H9 (cell line): ENCODE measurements at regions not wholly inside any gene's neighbourhood (a gene's known extent, or its start where the extent isn't known, plus 50 kb on each side); places are given as distances from the start of the nearest gene placed in this dataset.

ENCODE experiments used
- DNase-seq: peaks from one replicate; pipeline ENCODE4 v3.0.0-alpha.2; 2017
- H2AFZ ChIP-seq: one replicate; pipeline ENCODE4 v1.6.1; 2013; ENCODE audit warnings: mild to moderate bottlenecking, low read length, control low read depth, moderate library complexity
- H2AK5ac ChIP-seq: 2 replicates; pipeline ENCODE4 v1.6.1; 2013; ENCODE audit warnings: low read length, control low read depth, mixed read lengths; ENCODE audit not compliant: insufficient read length
- H2BK120ac ChIP-seq: one replicate; pipeline ENCODE4 v1.6.1; 2013; ENCODE audit warnings: low read depth, mild to moderate bottlenecking, low read length, control low read depth, inconsistent platforms; ENCODE audit not compliant: poor library complexity, severe bottlenecking
- H2BK12ac ChIP-seq: 2 replicates; pipeline ENCODE4 v1.6.1; 2013; ENCODE audit warnings: low read length, control low read depth, mixed read lengths, low read depth; ENCODE audit not compliant: insufficient read length
- H2BK15ac ChIP-seq: 2 replicates; pipeline ENCODE4 v1.6.1; 2013; ENCODE audit warnings: low read depth, low read length, control low read depth
- H2BK20ac ChIP-seq: one replicate; pipeline ENCODE4 v1.6.1; 2013; ENCODE audit warnings: low read depth, mild to moderate bottlenecking, low read length, control low read depth, inconsistent platforms; ENCODE audit not compliant: poor library complexity, severe bottlenecking
- H2BK5ac ChIP-seq: 2 replicates; pipeline ENCODE4 v1.6.1; 2013; ENCODE audit warnings: low read length, control low read depth, mixed read lengths; ENCODE audit not compliant: insufficient read length
- H3K14ac ChIP-seq: 2 replicates; pipeline ENCODE4 v1.6.1; 2013; ENCODE audit warnings: low read length, control low read depth; ENCODE audit not compliant: insufficient read depth
- H3K18ac ChIP-seq: 2 replicates; pipeline ENCODE4 v1.6.1; 2013; ENCODE audit warnings: low read depth, mild to moderate bottlenecking, mixed read lengths, low read length, control low read depth; ENCODE audit not compliant: insufficient read length
- H3K23ac ChIP-seq: 2 replicates; pipeline ENCODE4 v1.6.1; 2013; ENCODE audit warnings: low read length, control low read depth, mixed read lengths, low read depth; ENCODE audit not compliant: insufficient read length
- H3K23me2 ChIP-seq: 2 replicates; pipeline ENCODE4 v1.6.1; 2013; ENCODE audit warnings: low read depth, mild to moderate bottlenecking, mixed read lengths, low read length, control low read depth; ENCODE audit not compliant: insufficient read length, poor library complexity, severe bottlenecking
- H3K27ac ChIP-seq: 2 replicates; pipeline ENCODE4 v1.5.1; 2013; ENCODE audit warnings: low read length, control low read depth, mixed read lengths, low read depth; ENCODE audit not compliant: insufficient read length
- H3K27me3 ChIP-seq: 2 replicates; pipeline ENCODE4 v1.6.1; 2013; ENCODE audit warnings: low read length, control low read depth, inconsistent platforms; ENCODE audit not compliant: insufficient read depth
- H3K4ac ChIP-seq: 2 replicates; pipeline ENCODE4 v1.6.1; 2013; ENCODE audit warnings: low read depth, mild to moderate bottlenecking, control low read depth, inconsistent platforms, low read length, moderate library complexity
- H3K4me1 ChIP-seq: 2 replicates; pipeline ENCODE4 v1.6.1; 2013; ENCODE audit warnings: low read length, control low read depth, inconsistent platforms; ENCODE audit not compliant: insufficient read depth
- H3K4me2 ChIP-seq: 2 replicates; pipeline ENCODE4 v1.6.1; 2013; ENCODE audit warnings: low read length, control low read depth, mixed read lengths; ENCODE audit not compliant: insufficient read length, insufficient read depth
- H3K56ac ChIP-seq: 2 replicates; pipeline ENCODE4 v1.6.1; 2013; ENCODE audit warnings: low read depth, mild to moderate bottlenecking, mixed read lengths, low read length, control low read depth; ENCODE audit not compliant: insufficient read length
- H3K79me1 ChIP-seq: 2 replicates; pipeline ENCODE4 v1.6.1; 2013; ENCODE audit warnings: low read depth, mild to moderate bottlenecking, moderate library complexity, low read length, control low read depth, inconsistent platforms; ENCODE audit not compliant: insufficient read depth, poor library complexity, severe bottlenecking
- H3K79me2 ChIP-seq: 2 replicates; pipeline ENCODE4 v1.6.1; 2013; ENCODE audit warnings: low read length, control low read depth, inconsistent platforms; ENCODE audit not compliant: insufficient read depth
- H3K9ac ChIP-seq: 2 replicates; pipeline ENCODE4 v1.6.1; 2013; ENCODE audit warnings: low read length, control low read depth, mixed read lengths; ENCODE audit not compliant: insufficient read length; ENCODE audit errors: extremely low read depth
- H3K9me3 ChIP-seq: one replicate; pipeline ENCODE4 v1.6.1; 2013; ENCODE audit warnings: low read depth, low read length, inconsistent platforms; ENCODE audit not compliant: control insufficient read depth
- H3T11ph ChIP-seq: one replicate; pipeline ENCODE4 v1.6.1; 2013; ENCODE audit warnings: mild to moderate bottlenecking, low read length, control low read depth, inconsistent platforms
- H4K20me1 ChIP-seq: one replicate; pipeline ENCODE4 v1.6.1; 2013; ENCODE audit not compliant: control insufficient read depth, insufficient read length, insufficient read depth
- H4K5ac ChIP-seq: 2 replicates; pipeline ENCODE4 v1.6.1; 2013; ENCODE audit warnings: low read depth, mild to moderate bottlenecking, mixed read lengths, low read length, control low read depth; ENCODE audit not compliant: insufficient read length
- H4K8ac ChIP-seq: replicated peaks from 2 replicates; pipeline ENCODE4 v1.6.1; 2013; ENCODE audit warnings: low read length, control low read depth, mixed read lengths, low read depth; ENCODE audit not compliant: insufficient read length
- H4K91ac ChIP-seq: 2 replicates; pipeline ENCODE4 v1.6.1; 2013; ENCODE audit warnings: low read depth, mild to moderate bottlenecking, moderate library complexity, mixed read lengths, low read length, control low read depth; ENCODE audit not compliant: insufficient read length
- H3K27ac Mint-ChIP-seq, 3 experiments: 2 replicates in 2 of 3; 3 replicates in 1 of 3; pipeline ENCODE4 v1.8.0; 2020 to 2021; ENCODE audit warnings: mixed read lengths in 3 of 3, mild to moderate bottlenecking in 1 of 3, moderate library complexity in 1 of 3
- H3K27me3 Mint-ChIP-seq: 2 replicates; pipeline ENCODE4 v1.8.0; 2021; ENCODE audit warnings: low read depth, mild to moderate bottlenecking, moderate library complexity, mixed read lengths
- H3K36me3 Mint-ChIP-seq, 3 experiments: 2 replicates in 2 of 3; 3 replicates in 1 of 3; pipeline ENCODE4 v1.8.0; 2020 to 2021; ENCODE audit warnings: low read depth in 3 of 3, mixed read lengths in 3 of 3; ENCODE audit not compliant: insufficient read depth in 1 of 3
- H3K4me1 Mint-ChIP-seq, 2 experiments: 2 replicates each; pipeline ENCODE4 v1.8.0; 2020; ENCODE audit warnings: mixed read lengths in 2 of 2
- H3K4me3 Mint-ChIP-seq, 2 experiments: 2 replicates in 1 of 2; 3 replicates in 1 of 2; pipeline ENCODE4 v1.8.0; 2020 to 2021; ENCODE audit warnings: mild to moderate bottlenecking in 2 of 2, mixed read lengths in 2 of 2, moderate library complexity in 1 of 2
- H3K9me3 Mint-ChIP-seq, 2 experiments: 2 replicates in 1 of 2; 3 replicates in 1 of 2; pipeline ENCODE4 v1.8.0; 2020; ENCODE audit warnings: mild to moderate bottlenecking in 2 of 2, mixed read lengths in 2 of 2, moderate library complexity in 1 of 2
- CTCF ChIP-seq: fragments of 200-600 bp; sonication (generic); conservative IDR thresholded peaks from 3 replicates; pipeline ENCODE4 v1.8.0; 2021; ENCODE audit warnings: antibody characterized with exemption, mild to moderate bottlenecking
- WGBS: extraction: QIAGEN DNeasy Blood & Tissue Kit; methylation state at CpG from one replicate; pipeline ENCODE4 v1.1.7; 2013; ENCODE audit warnings: missing lambda C conversion rate, low lambda C conversion rate, mixed read lengths; ENCODE audit not compliant: insufficient read length; ENCODE audit errors: extremely low coverage; 5-methylcytosine and 5-hydroxymethylcytosine counted together

GRCh38 chr17:69654981-69655855 is 240.7 kb downstream of the MAP2K6 start:
- no peak overlapping the region for H2BK5ac ChIP-seq
- Mint-ChIP-seq H3K27me3 (no peaks in the 10 kb centered on the region), H3K27ac (no peak overlapping the region), H3K4me1 (peaks cover 0 to 3% of the 10 kb centered on the region in 2 experiments; a peak in 2 of 4 replicates), H3K9me3 (peaks cover 6 to 12% of the 10 kb centered on the region in 2 experiments), H3K4me3 (no peak overlapping the region), H3K36me3 (peaks cover 0 to 4% (median 0%) of the 10 kb centered on the region in 3 experiments; a peak in 1 of 7 replicates)
- no peak overlapping the region for H4K91ac ChIP-seq
- no peaks in the 10 kb centered on the region for H3K79me2 ChIP-seq
- no peak overlapping the region for H3K14ac ChIP-seq
- H4K8ac ChIP-seq, result no peak overlapping the region
- H4K20me1 ChIP-seq, result no peaks in the 10 kb centered on the region
- H3K27me3 ChIP-seq, result no peaks in the 10 kb centered on the region
- no peaks in the 10 kb centered on the region for H3K79me1 ChIP-seq
- H3K4me1 ChIP-seq, result no peaks in the 10 kb centered on the region
- H3K56ac ChIP-seq, result no peak overlapping the region
- H2AFZ ChIP-seq, result no peak overlapping the region
- no peak overlapping the region for H3T11ph ChIP-seq
- no peak overlapping the region for H3K23ac ChIP-seq
- no peak overlapping the region for H4K5ac ChIP-seq
- no peaks in the 10 kb centered on the region for H3K23me2 ChIP-seq
- no peak for TF ChIP-seq CTCF
- WGBS, result no CpG with 5 or more reads among the region's 8 CpGs
- no peak overlapping the region for H3K4ac ChIP-seq
- H2BK20ac ChIP-seq, result no peak overlapping the region
- H3K4me2 ChIP-seq, result no peak overlapping the region
- H2BK15ac ChIP-seq, result no peak overlapping the region
- H3K18ac ChIP-seq, result no peak overlapping the region
- H2BK12ac ChIP-seq, result no peak overlapping the region
- no peak overlapping the region for H3K9ac ChIP-seq
- no peak overlapping the region for H2AK5ac ChIP-seq
- no peak overlapping the region for H2BK120ac ChIP-seq
- H3K9me3 ChIP-seq, result no peaks in the 10 kb centered on the region
- H3K27ac ChIP-seq, result no peak overlapping the region
- DNase-seq, result no peak
